WTC11 (cell line): ENCODE measurements at regions not wholly inside any gene's neighbourhood (a gene's known extent, or its start where the extent isn't known, plus 50 kb on each side); places are given as distances from the start of the nearest gene placed in this dataset.

Experiments
- CBFB ChIP-seq: sonication (generic); formaldehyde crosslinking; IDR thresholded peaks from 2 replicates; pipeline ENCODE4 v1.8.1; 2022; ENCODE audit warnings: mild to moderate bottlenecking, low read depth, missing genetic modification reagents
- FOXJ3 ChIP-seq: sonication (generic); formaldehyde crosslinking; IDR thresholded peaks from 2 replicates; pipeline ENCODE4 v1.9.0; 2021; ENCODE audit warnings: missing genetic modification reagents, mild to moderate bottlenecking, borderline replicate concordance
- USF1 ChIP-seq: sonication (generic); formaldehyde crosslinking; IDR thresholded peaks from 2 replicates; pipeline ENCODE4 v1.8.0; 2022; ENCODE audit warnings: mild to moderate bottlenecking, missing genetic modification reagents
- USF2 ChIP-seq: sonication (generic); formaldehyde crosslinking; IDR thresholded peaks from 2 replicates; pipeline ENCODE4 v1.8.1; 2023; ENCODE audit warnings: mild to moderate bottlenecking, missing genetic modification reagents, moderate library complexity
- ZNF232 ChIP-seq: sonication (generic); formaldehyde crosslinking; IDR thresholded peaks from 2 replicates; pipeline ENCODE4 v1.8.0; 2022; ENCODE audit warnings: mild to moderate bottlenecking, missing genetic modification reagents
- ZNF281 ChIP-seq: sonication (generic); formaldehyde crosslinking; IDR thresholded peaks from 2 replicates; pipeline ENCODE4 v1.8.0; 2023; ENCODE audit warnings: mild to moderate bottlenecking, missing genetic modification reagents
- TF ChIP-seq, protein P1 (sequence below): sonication (generic); formaldehyde crosslinking; conservative IDR thresholded peaks from 2 replicates; pipeline ENCODE4 v1.8.1; 2022; ENCODE audit warnings: mild to moderate bottlenecking, missing genetic modification reagents
- TF ChIP-seq, protein P2 (sequence below): fragments of 200-600 bp; IDR thresholded peaks from 2 replicates; pipeline ENCODE4 v1.8.0; 2022; ENCODE audit warnings: antibody characterized with exemption
- TF ChIP-seq, protein P3 (sequence below): sonication (generic); formaldehyde crosslinking; IDR thresholded peaks from 2 replicates; pipeline ENCODE4 v1.8.1; 2022; ENCODE audit warnings: low read depth, missing genetic modification reagents, borderline replicate concordance

DNA sequence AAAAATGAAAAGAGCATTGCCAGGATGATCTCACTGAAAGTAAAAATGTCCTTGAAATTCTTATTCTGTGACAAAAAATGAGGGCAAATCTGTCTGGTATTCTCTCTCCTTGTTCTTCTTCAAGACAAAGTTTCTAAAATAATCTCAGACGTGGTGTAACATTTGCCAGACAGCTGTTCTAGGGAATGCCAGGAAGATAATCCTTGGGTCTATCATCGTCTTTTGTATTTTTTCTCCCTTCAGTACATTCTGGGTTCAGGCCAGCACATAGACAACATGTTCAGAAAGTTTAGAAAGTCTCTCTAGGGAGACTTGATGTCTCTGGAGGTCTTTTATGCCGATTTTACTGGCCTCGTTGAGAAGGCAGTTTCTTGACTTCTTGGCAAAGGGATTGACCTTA is 121.2 kb upstream of the HES1 start:
- TF ChIP-seq, protein P1, sequence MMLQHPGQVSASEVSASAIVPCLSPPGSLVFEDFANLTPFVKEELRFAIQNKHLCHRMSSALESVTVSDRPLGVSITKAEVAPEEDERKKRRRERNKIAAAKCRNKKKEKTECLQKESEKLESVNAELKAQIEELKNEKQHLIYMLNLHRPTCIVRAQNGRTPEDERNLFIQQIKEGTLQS (CRISPR knock-in tag), result no peak
- TF ChIP-seq, protein P2, sequence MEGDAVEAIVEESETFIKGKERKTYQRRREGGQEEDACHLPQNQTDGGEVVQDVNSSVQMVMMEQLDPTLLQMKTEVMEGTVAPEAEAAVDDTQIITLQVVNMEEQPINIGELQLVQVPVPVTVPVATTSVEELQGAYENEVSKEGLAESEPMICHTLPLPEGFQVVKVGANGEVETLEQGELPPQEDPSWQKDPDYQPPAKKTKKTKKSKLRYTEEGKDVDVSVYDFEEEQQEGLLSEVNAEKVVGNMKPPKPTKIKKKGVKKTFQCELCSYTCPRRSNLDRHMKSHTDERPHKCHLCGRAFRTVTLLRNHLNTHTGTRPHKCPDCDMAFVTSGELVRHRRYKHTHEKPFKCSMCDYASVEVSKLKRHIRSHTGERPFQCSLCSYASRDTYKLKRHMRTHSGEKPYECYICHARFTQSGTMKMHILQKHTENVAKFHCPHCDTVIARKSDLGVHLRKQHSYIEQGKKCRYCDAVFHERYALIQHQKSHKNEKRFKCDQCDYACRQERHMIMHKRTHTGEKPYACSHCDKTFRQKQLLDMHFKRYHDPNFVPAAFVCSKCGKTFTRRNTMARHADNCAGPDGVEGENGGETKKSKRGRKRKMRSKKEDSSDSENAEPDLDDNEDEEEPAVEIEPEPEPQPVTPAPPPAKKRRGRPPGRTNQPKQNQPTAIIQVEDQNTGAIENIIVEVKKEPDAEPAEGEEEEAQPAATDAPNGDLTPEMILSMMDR, result no peak
- TF ChIP-seq CBFB, result no peak
- TF ChIP-seq USF1 (CRISPR knock-in tag), result no peak
- no peak for TF ChIP-seq FOXJ3
- TF ChIP-seq USF2 (CRISPR knock-in tag), result no peak
- TF ChIP-seq ZNF232 (CRISPR knock-in tag), result no peak
- TF ChIP-seq ZNF281 (CRISPR knock-in tag), result no peak
- TF ChIP-seq, protein P3, sequence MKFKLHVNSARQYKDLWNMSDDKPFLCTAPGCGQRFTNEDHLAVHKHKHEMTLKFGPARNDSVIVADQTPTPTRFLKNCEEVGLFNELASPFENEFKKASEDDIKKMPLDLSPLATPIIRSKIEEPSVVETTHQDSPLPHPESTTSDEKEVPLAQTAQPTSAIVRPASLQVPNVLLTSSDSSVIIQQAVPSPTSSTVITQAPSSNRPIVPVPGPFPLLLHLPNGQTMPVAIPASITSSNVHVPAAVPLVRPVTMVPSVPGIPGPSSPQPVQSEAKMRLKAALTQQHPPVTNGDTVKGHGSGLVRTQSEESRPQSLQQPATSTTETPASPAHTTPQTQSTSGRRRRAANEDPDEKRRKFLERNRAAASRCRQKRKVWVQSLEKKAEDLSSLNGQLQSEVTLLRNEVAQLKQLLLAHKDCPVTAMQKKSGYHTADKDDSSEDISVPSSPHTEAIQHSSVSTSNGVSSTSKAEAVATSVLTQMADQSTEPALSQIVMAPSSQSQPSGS, result no peak
